Right atrium auricular region (tissue), 2 donors: ENCODE measurements at regions not wholly inside any gene's neighbourhood (a gene's known extent, or its start where the extent isn't known, plus 50 kb on each side); places are given as distances from the start of the nearest gene placed in this dataset.

Experiments
- DNase-seq: peaks from one replicate; pipeline ENCODE4 v3.0.0-alpha.2; 2019; ENCODE audit warnings: low spot score
- H3K27ac ChIP-seq, 2 donors: fragments of 200-600 bp; sonication (generic); 1 replicate in 1 of 2; 2 replicates in 1 of 2; pipeline ENCODE4 v1.5.1; 2016 to 2019
- H3K27me3 ChIP-seq, 2 donors: fragments of 200-600 bp; sonication (generic); one replicate each; pipeline versions ENCODE4 v1.5.1 to v1.6.0; 2017 to 2019
- H3K36me3 ChIP-seq: fragments of 200-600 bp; sonication (generic); one replicate; pipeline ENCODE4 v1.5.1; 2016
- H3K4me1 ChIP-seq, 2 donors: fragments of 200-600 bp; sonication (generic); one replicate each; pipeline versions ENCODE4 v1.5.1 to v1.6.0; 2017 to 2019
- H3K4me3 ChIP-seq, 2 donors: fragments of 200-600 bp; sonication (generic); 1 replicate in 1 of 2; 2 replicates in 1 of 2; pipeline ENCODE4 v1.5.1; 2017 to 2019; ENCODE audit warnings: mild to moderate bottlenecking in 1 of 2, moderate library complexity in 1 of 2
- H3K9me3 ChIP-seq, 2 donors: fragments of 200-600 bp; sonication (generic); one replicate each; pipeline ENCODE4 v1.5.1; 2019
- TF ChIP-seq, protein P1 (sequence below), 2 donors: fragments of 200-600 bp; sonication (generic); IDR thresholded peaks; one replicate each; pipeline ENCODE4 v1.5.1; 2019; ENCODE audit warnings: antibody characterized with exemption in 2 of 2

DNA sequence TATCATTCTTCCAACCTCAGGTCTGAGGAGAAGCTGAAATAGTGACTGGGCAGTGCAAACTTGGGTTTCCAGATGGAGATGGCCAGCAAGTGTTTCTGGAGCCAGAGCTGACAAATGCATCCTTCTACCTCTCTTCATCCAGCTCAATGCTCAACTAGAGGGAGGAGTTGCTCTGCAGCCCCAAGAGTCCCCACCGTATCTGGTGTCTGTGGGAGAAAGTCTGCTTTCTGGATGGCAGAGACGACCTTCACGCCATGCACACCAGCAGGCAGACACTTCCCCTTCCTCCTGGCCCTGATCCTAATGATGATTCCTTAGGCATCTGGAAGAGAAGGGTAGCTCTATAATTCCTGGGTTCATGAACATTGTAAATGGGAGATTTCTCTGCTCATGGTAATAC, 127.4 kb upstream of the SPACA1 start:
- no peak overlapping the region for H3K4me3 ChIP-seq
- DNase-seq, result no peak
- no peaks in the 10 kb centered on the region for H3K4me1 ChIP-seq
- peaks cover 0 to 4% of the 10 kb centered on the region in 2 donors for H3K9me3 ChIP-seq
- H3K36me3 ChIP-seq, result no peaks in the 10 kb centered on the region
- no peak overlapping the region for H3K27ac ChIP-seq
- H3K27me3 ChIP-seq, result no peaks in the 10 kb centered on the region
- TF ChIP-seq, protein P1, sequence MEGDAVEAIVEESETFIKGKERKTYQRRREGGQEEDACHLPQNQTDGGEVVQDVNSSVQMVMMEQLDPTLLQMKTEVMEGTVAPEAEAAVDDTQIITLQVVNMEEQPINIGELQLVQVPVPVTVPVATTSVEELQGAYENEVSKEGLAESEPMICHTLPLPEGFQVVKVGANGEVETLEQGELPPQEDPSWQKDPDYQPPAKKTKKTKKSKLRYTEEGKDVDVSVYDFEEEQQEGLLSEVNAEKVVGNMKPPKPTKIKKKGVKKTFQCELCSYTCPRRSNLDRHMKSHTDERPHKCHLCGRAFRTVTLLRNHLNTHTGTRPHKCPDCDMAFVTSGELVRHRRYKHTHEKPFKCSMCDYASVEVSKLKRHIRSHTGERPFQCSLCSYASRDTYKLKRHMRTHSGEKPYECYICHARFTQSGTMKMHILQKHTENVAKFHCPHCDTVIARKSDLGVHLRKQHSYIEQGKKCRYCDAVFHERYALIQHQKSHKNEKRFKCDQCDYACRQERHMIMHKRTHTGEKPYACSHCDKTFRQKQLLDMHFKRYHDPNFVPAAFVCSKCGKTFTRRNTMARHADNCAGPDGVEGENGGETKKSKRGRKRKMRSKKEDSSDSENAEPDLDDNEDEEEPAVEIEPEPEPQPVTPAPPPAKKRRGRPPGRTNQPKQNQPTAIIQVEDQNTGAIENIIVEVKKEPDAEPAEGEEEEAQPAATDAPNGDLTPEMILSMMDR (IDR thresholded peaks at IDR 0.05), result no peak

DNA sequence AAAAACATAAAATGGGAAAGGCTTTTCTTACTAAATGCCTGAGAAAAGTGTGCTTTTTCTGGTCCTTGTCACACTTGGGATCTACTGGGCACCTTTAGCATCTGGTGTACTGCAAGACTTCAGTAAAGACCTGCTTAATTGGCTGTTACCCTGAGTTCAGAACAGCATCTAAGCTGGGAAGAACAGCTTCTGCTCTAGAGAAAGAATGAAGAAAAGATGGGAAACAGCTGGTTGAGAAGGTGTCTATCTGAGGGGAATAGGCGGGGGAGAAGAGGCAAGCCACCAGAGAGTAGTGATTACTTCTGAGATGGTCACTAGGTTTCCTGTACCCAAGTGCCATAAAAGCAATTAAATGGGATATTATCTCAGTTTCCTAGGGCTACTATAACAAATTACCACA, 128.2 kb upstream of the SPACA1 start:
- no peak overlapping the region for H3K4me3 ChIP-seq
- H3K9me3 ChIP-seq, result peaks cover 0 to 4% of the 10 kb centered on the region in 2 donors
- no peaks in the 10 kb centered on the region for H3K36me3 ChIP-seq
- H3K4me1 ChIP-seq, result no peaks in the 10 kb centered on the region
- no peaks in the 10 kb centered on the region for H3K27me3 ChIP-seq
- no peak for DNase-seq
- no peak overlapping the region for H3K27ac ChIP-seq
- TF ChIP-seq, protein P1 (IDR thresholded peaks at IDR 0.05), result no peak

DNA sequence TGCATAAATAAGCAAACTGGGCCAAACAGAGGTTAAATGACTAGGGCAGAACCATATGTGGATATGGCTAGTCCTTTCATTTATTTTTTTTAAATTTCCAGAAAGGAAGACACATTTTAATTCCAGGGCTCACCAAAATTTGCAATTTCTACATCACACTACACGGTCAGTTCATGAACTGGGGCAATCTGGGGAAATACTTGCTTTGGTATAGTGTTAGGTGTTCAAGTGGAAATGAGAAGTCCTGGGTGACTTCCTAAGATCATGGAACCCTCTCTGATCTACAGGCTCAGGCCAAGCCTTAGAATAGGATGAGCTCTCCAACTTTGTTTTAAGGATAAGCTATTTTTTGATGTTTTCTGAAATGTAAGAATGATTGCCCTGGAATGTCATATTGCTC, 128.6 kb upstream of the SPACA1 start:
- no peak for DNase-seq
- Histone ChIP-seq H3K27ac (no peak overlapping the region), H3K9me3 (peaks cover 0 to 4% of the 10 kb centered on the region in 2 donors), H3K4me1 (no peaks in the 10 kb centered on the region), H3K36me3 (no peaks in the 10 kb centered on the region), H3K27me3 (no peaks in the 10 kb centered on the region), H3K4me3 (no peak overlapping the region)
- TF ChIP-seq, protein P1 (IDR thresholded peaks at IDR 0.05), result no peak

DNA sequence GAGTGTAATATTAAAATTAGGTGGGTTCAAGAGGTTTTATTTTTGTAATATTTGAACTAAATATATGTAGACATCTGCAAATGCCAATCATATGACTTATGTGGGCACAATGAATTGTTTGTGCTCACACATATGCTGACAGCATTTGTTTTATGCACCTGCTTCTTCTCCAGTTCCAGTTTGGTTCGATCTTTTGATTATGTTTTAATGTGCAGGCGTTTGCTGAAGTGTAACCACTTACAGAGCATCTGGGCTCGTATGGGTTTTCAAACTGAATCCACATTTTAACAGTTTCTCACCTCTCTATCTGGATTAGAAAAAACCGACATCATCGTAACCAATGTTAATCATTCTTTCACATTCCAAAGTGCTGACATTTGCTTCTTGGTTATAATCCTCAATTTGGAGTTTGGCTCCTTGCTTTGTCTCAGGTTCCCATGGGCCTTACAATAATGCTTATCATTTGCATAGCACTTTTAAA, 129.1 kb upstream of the SPACA1 start:
- Histone ChIP-seq H3K9me3 (peaks cover 0 to 4% of the 10 kb centered on the region in 2 donors), H3K27ac (no peak overlapping the region), H3K4me3 (no peak overlapping the region), H3K36me3 (no peaks in the 10 kb centered on the region), H3K27me3 (no peaks in the 10 kb centered on the region), H3K4me1 (no peaks in the 10 kb centered on the region)
- no peak for DNase-seq
- TF ChIP-seq, protein P1 (IDR thresholded peaks at IDR 0.05), result no peak

DNA sequence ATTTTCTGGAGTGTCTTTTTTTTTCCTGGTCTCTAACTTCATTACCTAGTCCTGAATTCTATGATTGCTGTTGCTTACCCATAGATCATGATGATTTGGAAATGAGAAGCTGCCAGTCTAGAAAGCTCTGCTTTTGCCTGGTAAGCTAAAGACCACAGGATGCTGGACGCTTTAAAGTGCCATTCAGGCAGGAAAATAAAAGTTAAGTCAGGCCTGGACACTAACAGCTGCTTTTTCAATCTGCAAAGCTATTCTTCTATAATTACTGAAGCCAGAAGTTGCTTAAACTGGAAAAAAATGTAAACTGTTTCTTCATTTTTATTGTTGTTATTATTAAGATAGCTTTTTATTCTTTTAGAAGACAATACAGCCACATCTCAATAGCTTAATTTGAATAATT, 129.8 kb upstream of the SPACA1 start:
- TF ChIP-seq, protein P1 (IDR thresholded peaks at IDR 0.05), result no peak
- no peak overlapping the region for H3K4me3 ChIP-seq
- peaks cover 0 to 4% of the 10 kb centered on the region in 2 donors for H3K9me3 ChIP-seq
- H3K36me3 ChIP-seq, result no peaks in the 10 kb centered on the region
- no peaks in the 10 kb centered on the region for H3K4me1 ChIP-seq
- DNase-seq, result no peak
- no peaks in the 10 kb centered on the region for H3K27me3 ChIP-seq
- H3K27ac ChIP-seq, result no peak overlapping the region

DNA sequence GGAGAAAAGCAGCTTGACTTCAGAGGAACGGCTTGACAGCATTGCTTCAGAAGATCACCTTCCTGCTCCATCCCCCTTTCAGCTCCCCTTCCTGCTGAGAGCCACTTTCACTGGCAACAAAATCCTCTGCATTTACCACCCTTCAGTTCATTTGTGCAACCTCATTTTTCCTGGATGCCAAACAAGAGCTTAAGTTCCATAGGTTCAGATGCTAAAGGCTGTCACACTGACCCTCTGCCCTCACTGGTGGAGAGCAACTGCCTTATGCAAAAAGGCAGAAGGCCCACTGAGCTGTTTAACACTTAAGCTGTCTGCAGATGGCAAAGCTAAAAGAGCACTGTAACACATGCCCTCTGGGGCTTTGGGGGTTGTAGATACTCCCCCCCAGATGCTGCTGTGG, 131.2 kb upstream of the SPACA1 start:
- TF ChIP-seq, protein P1 (IDR thresholded peaks at IDR 0.05), result no peak
- H3K36me3 ChIP-seq, result no peaks in the 10 kb centered on the region
- no peak overlapping the region for H3K4me3 ChIP-seq

More for the DNA sequence above, 131.2 kb upstream of the SPACA1 start:
- H3K27me3 ChIP-seq, result no peaks in the 10 kb centered on the region
- no peak overlapping the region for H3K27ac ChIP-seq
- DNase-seq, result no peak
- peaks cover 0 to 4% of the 10 kb centered on the region in 2 donors for H3K9me3 ChIP-seq
- no peaks in the 10 kb centered on the region for H3K4me1 ChIP-seq
